ENCODE measurements at regions not wholly inside any gene's neighbourhood (a gene's known extent, or its start where the extent isn't known, plus 50 kb on each side); places are given as distances from the start of the nearest gene placed in this dataset.

GRCh38 chr9:11653867-11654266 lies 1039.3 kb upstream of the TYRP1 start:
- TF ChIP-seq, protein P1, sequence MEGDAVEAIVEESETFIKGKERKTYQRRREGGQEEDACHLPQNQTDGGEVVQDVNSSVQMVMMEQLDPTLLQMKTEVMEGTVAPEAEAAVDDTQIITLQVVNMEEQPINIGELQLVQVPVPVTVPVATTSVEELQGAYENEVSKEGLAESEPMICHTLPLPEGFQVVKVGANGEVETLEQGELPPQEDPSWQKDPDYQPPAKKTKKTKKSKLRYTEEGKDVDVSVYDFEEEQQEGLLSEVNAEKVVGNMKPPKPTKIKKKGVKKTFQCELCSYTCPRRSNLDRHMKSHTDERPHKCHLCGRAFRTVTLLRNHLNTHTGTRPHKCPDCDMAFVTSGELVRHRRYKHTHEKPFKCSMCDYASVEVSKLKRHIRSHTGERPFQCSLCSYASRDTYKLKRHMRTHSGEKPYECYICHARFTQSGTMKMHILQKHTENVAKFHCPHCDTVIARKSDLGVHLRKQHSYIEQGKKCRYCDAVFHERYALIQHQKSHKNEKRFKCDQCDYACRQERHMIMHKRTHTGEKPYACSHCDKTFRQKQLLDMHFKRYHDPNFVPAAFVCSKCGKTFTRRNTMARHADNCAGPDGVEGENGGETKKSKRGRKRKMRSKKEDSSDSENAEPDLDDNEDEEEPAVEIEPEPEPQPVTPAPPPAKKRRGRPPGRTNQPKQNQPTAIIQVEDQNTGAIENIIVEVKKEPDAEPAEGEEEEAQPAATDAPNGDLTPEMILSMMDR (conservative IDR thresholded peaks at IDR 0.05; ENCODE audit: low read length), result no peak
- TF ChIP-seq EZH2phosphoT487 (IDR thresholded peaks at IDR 0.05; ENCODE audit: borderline replicate concordance, low read depth, low read length), result no peak

Measured in OCI-LY7 (cell line).